ENCODE measurements at regions not wholly inside any gene's neighbourhood (a gene's known extent, or its start where the extent isn't known, plus 50 kb on each side); places are given as distances from the start of the nearest gene placed in this dataset.
"Not testable (repeated sequence)": the region's sequence is repeated elsewhere in the genome, so short reads cannot be mapped to it uniquely, and the experiment has no call there.

DNA sequence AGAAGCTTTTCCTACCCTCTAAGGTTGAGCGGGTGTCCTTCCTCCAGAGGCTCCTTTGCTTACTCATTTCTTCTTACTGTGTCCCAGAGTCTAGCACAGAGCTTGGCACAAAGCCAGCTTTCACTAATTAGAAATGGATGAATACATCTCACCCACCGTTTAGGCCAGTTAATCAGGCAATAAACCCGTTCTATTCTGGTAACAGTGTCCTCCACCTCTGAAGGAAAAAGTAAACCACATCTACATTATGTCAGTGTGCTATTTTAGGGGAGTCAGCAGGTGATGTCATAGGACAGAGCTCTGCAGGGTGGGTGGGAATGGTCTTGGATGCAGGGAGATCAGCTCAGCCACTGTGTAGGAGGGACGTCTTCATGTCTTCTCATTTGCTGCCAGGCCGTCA is 109.2 kb downstream of the OSTF1 start:
- DNase-seq = no peak

- DNase-seq = no peak
Measured at GRCh38 chr9:75198436-75198835, 110.1 kb downstream of the OSTF1 start.

DNA sequence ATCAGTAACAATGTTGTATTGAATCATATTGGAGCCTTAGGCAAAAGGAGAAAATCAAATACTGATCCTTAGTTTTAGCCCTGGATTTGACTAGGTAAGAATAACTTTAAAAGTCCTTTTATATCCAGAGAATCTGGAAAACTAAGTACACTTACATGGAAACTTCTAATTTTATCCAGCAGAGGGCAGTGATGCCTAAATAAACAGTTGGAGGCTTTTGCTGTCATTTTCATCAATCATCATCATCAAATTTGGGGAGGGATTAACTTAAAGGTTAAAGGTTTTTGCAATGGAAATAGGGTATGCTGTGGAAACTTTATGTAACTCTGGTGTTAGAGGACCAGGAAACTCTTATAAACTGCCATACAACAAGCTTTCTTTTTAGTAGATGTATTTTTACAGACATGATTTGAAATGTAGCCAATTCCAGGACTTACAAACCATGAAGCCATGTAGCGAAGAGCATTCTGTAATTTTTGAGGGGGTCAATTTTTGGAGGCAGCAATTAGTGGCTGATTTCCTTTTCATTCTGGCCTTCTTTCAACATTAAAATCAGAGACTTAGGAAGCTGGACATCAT is 112.7 kb downstream of the OSTF1 start:
- no peak for DNase-seq

- no peak for DNase-seq
Measured at GRCh38 chr9:75201480-75202209, 113.3 kb downstream of the OSTF1 start.

GRCh38 chr9:75207997-75208396 is 119.7 kb downstream of the OSTF1 start:
- not testable (repeated sequence) for DNase-seq

GRCh38 chr9:75210215-75210614 is 121.9 kb downstream of the OSTF1 start:
- no peak for DNase-seq

- DNase-seq = no peak
Measured at GRCh38 chr9:75213765-75214164, 125.5 kb downstream of the OSTF1 start.

- DNase-seq = no peak
Measured at GRCh38 chr9:75226403-75227139, 138.3 kb downstream of the OSTF1 start.

GRCh38 chr9:75228893-75229292 is 140.6 kb downstream of the OSTF1 start:
- no peak for DNase-seq

DNA sequence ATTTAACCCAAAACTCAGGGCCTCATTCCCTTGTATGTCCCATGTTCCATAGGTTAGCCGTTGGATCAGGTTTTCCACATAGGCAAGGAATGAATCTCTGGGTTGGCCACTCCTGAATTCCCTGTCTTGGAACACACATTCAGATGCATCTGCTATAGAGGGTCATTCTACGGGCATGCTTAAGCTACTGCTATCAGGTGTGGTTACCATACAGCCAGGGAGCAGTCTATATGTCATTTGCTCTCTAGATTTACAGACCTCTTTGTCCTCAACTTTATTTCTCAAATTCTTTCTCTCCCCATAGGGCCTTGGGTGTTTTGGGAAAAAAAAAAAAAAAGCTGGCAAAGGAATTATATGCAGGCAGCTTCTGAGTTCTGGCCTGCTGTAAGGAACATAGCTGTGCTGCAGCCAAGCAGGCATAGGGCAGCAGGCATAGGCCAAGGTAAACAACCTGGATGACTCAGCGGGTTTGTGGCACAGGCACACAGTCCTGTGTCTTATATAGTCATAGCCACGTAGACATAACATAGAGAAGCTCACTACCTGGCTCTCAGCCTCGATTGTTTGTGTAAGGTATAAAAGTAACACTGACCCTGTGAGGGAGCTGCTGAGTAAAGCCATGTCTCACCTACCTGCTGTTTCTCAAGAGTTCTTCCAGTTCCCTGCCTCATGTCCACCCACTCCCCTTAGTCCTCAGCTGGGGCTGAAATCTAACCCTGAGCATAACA is 141.5 kb downstream of the OSTF1 start:
- no peak for DNase-seq

- DNase-seq = no peak
Measured at GRCh38 chr9:75230469-75230868, 142.2 kb downstream of the OSTF1 start.

GRCh38 chr9:75231167-75231566 is 142.9 kb downstream of the OSTF1 start:
- no peak for DNase-seq

DNA sequence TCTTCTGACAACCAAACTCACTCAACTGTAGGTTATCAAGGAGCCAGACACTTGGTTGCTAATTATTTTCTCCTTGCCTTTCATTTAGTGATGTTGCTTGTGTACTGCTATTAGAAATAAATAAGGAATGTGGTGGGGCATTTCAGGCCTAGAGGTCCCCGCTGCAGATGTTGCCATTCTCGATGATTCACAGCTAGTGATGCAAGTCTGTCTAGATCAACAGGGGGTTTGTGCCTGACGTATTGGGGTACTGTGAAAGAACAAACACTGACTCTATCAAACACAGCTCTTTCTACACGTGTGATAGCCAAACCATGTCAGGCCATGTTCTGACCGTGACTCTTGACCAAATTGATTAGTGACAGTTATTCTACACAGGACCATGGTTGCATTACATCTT is 144.7 kb downstream of the OSTF1 start:
- DNase-seq = no peak

DNA sequence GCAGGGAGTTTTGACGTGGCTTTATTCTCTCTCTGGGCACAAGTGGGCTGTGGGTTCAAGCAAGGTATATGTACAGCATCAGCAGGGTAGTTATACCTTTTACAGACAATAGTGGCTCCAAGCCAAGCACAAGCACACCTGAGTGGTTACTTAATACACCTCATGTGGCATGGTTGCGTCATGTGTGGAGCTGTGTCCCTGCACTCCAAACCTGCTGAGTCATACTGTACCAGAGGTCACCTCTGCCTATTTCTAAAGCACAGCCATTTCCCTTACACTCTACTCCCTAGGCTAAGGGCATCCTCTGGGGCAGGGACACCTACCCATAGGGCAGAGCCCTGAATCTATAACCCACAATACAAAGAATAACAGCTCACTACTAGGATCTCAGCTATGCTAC is 147.3 kb downstream of the OSTF1 start:
- DNase-seq = no peak

- DNase-seq = peak; percentile 67
Measured at GRCh38 chr9:75238311-75238976, 150.1 kb downstream of the OSTF1 start.

GRCh38 chr9:75239176-75239575 is 150.9 kb downstream of the OSTF1 start:
- no peak for DNase-seq

DNA sequence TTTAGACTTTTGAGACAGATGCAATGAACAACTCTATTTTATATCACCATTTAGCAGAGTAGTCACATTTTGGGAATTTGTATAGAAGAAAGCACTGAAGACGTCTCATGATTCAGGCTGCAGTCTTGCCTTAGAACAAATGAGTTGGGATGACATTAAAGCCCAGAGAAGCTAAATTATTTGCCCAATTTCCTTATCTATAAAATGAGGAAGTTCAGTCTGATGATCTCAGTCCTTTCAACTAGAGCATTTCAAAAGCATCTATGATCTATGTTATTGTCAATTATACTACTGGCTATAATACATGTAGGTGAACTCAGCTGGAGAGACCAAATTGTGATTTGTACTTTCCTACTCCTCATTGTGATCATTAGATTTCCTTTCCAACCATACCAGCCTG is 154.1 kb downstream of the OSTF1 start:
- no peak for DNase-seq

DNA sequence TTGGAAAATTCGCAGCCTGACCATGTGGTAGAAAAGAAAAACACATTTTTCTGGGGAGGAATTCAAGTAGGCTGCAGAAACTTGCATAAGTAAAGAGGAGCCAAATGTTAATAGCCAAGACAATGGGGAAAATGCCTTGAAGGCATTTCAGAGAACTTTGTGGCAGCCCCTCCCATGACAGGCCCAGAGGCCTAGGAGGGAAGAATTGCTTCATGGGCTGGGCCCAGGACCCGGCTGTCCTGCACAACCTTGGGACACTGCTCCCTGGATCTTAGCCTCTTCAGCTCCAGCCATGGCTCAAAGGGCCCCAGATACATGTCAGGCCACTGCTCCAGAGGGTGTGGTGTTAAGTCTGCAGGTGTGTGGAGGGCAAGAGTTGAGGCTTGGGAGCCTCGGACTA is 158.6 kb downstream of the OSTF1 start:
- DNase-seq = no peak

- DNase-seq = peak; percentile 1
Measured at GRCh38 chr9:75265525-75265972, 177.2 kb downstream of the OSTF1 start.

DNA sequence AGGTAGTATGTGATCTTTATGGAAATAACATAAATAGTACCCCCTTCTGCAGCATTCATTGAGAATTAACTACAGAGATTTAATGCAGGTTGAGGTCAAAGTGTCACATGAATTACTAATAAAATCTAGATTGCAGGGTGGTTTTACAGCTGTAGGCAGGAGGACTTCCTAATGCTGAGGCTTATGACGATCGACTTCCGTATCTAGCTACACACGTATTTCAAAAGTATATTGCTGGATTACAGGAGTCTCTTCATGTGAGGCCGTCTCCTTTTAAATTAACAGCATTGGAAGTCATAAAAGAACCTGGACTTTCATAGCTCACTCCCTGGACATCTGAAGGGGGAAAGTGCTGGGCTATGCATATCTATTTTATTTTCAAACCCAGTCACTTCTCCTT is 180.9 kb downstream of the OSTF1 start:
- DNase-seq = no peak

DNA sequence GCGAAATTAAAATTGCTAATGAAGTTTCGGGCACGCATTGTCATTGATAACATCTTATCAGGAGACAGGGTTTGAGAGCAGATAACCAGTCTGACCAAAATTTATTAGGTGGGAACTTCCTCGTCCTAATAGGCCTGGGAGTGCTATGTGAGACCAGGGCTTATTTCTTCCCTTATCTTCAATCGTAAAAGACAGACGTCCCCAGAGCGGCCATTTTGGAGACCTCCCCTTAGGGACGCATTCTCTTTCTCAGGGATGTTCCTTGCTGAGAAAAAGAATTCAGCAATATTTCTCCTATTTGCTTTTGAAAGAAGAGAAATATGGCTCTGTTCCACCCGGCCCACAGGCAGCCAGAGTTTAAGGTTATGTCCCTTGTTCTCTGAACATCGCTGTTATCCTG is 184.7 kb downstream of the OSTF1 start:
- not testable (repeated sequence) for DNase-seq

DNA sequence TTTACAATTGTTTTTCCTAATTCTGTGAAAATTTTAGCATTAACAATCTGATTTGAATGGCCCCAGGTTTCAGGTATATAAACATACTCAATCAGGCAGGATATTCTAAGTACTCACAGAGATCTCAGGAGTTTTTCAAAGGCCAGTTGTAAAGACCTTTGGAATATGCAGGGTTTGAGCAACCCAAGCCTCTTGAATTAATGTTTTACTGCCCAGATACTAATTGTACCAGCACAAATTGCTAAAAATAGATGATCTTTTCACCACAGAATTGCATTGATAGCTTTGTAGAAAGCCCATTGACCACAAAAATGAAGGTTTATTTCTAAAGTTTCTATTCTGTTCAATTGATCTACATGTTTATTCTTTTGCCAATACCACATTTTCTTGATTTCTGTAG is 186.5 kb downstream of the OSTF1 start:
- no peak for DNase-seq

GRCh38 chr9:75282047-75282446 is 193.7 kb downstream of the OSTF1 start:
- DNase-seq = no peak

All from GDM1 (cell line).